PFSK-1 (cell line): ENCODE measurements at regions not wholly inside any gene's neighbourhood (a gene's known extent, or its start where the extent isn't known, plus 50 kb on each side); places are given as distances from the start of the nearest gene placed in this dataset.

Experiments used
- POLR2AphosphoS5 ChIP-seq: IDR thresholded peaks from 2 replicates; pipeline ENCODE4 v1.6.1; 2012; ENCODE audit warnings: low read depth, mild to moderate bottlenecking, control low read depth, low read length, moderate library complexity
- SIN3A ChIP-seq: IDR thresholded peaks from 2 replicates; pipeline ENCODE4 v1.6.1; 2012; ENCODE audit warnings: mild to moderate bottlenecking, low read length, moderate library complexity, borderline replicate concordance; ENCODE audit not compliant: insufficient read depth
- TAF1 ChIP-seq: IDR thresholded peaks from 2 replicates; pipeline ENCODE4 v1.6.1; 2012; ENCODE audit warnings: low read length, control low read depth, borderline replicate concordance; ENCODE audit not compliant: insufficient read depth
- TF ChIP-seq, protein P1 (sequence below), 2 experiments: IDR thresholded peaks; 2 replicates each; pipeline versions ENCODE4 v1.6.1 to v1.8.0; 2011 to 2012; ENCODE audit warnings: low read depth in 2 of 2, low read length in 2 of 2, control low read depth in 1 of 2, inconsistent platforms in 1 of 2, mild to moderate bottlenecking in 1 of 2, moderate library complexity in 1 of 2; ENCODE audit not compliant: insufficient read depth in 1 of 2

DNA sequence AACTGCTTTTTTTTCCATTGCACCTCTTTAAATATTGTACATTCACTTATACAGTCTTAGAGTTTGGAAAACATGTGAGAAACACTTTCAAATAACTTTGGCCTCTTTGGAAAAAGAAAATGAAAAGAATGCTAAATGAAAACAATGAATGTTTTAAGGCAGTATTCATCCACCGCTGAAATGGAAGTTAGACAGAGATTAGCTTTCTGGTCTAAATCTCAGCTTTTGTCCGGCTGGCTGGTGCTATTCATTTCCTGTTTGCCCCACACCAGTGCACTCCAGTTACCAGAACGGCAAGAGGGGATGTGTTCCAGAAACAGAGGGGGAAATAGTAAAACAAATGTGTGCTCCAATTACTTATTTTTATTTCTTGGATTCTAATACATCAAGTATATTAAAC is 1201.3 kb downstream of the EFNB2 start:
- no peak for TF ChIP-seq SIN3A
- TF ChIP-seq, protein P1, sequence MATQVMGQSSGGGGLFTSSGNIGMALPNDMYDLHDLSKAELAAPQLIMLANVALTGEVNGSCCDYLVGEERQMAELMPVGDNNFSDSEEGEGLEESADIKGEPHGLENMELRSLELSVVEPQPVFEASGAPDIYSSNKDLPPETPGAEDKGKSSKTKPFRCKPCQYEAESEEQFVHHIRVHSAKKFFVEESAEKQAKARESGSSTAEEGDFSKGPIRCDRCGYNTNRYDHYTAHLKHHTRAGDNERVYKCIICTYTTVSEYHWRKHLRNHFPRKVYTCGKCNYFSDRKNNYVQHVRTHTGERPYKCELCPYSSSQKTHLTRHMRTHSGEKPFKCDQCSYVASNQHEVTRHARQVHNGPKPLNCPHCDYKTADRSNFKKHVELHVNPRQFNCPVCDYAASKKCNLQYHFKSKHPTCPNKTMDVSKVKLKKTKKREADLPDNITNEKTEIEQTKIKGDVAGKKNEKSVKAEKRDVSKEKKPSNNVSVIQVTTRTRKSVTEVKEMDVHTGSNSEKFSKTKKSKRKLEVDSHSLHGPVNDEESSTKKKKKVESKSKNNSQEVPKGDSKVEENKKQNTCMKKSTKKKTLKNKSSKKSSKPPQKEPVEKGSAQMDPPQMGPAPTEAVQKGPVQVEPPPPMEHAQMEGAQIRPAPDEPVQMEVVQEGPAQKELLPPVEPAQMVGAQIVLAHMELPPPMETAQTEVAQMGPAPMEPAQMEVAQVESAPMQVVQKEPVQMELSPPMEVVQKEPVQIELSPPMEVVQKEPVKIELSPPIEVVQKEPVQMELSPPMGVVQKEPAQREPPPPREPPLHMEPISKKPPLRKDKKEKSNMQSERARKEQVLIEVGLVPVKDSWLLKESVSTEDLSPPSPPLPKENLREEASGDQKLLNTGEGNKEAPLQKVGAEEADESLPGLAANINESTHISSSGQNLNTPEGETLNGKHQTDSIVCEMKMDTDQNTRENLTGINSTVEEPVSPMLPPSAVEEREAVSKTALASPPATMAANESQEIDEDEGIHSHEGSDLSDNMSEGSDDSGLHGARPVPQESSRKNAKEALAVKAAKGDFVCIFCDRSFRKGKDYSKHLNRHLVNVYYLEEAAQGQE (IDR thresholded peaks at IDR 0.05; ENCODE audit: insufficient read depth in 1 of 2, low read depth in 2 of 2, low read length in 2 of 2) = no peak
- no peak for TF ChIP-seq POLR2AphosphoS5
- no peak for TF ChIP-seq TAF1
